ENCODE measurements at regions not wholly inside any gene's neighbourhood (a gene's known extent, or its start where the extent isn't known, plus 50 kb on each side); places are given as distances from the start of the nearest gene placed in this dataset.

DNA sequence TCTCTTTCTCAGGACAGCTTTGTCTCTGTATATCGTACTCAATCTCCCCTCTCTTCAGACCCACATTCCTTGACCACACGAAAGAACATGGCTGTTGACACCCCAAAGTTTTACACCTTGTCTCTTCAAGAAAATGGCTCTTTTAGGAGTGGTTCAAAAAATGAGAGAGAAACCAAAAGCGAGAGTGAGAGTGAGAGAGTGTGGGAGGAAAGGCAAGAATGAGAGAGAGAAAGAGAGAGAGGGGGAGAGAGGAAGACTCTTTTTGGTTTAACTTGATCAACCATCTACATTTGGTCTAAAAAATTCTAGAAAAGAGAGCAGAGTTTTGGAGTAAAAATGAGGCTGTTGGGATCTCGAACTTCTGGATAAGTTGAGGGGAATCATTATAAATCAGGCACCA is 581.8 kb upstream of the WWC1 start:
- Histone ChIP-seq H4K8ac (ENCODE audit: low read length) (no peak overlapping the region), H3K23ac (ENCODE audit: low read length in 2 of 2) (no peak overlapping the region), H4K91ac (ENCODE audit: low read length) (no peak overlapping the region), H3K4ac (ENCODE audit: low read depth in 1 of 2, low read length in 2 of 2) (no peak overlapping the region), H3K36me3 (ENCODE audit: control insufficient read depth in 1 of 2, insufficient read depth in 2 of 2, low read depth in 1 of 2, low read length in 2 of 2) (no peaks in the 10 kb centered on the region), H2BK15ac (ENCODE audit: low read depth, poor library complexity, severe bottlenecking) (no peak overlapping the region), H2AK5ac (ENCODE audit: low read length, severe bottlenecking) (no peak overlapping the region), H2BK5ac (ENCODE audit: low read depth, low read length, poor library complexity, severe bottlenecking) (no peak overlapping the region), H3K9me3 (ENCODE audit: control insufficient read depth, low read length) (no peaks in the 10 kb centered on the region), H2BK120ac (ENCODE audit: low read depth, low read length) (no peak overlapping the region), H2AFZ (ENCODE audit: low read depth, low read length) (no peak overlapping the region), H3K9ac (ENCODE audit: low read length) (no peak overlapping the region), H3K79me1 (replicated peaks; ENCODE audit: low read length, poor library complexity, severe bottlenecking) (no peaks in the 10 kb centered on the region), H3K4me1 (ENCODE audit: control insufficient read depth, insufficient read depth, low read depth, low read length) (peaks cover 3% of the 10 kb centered on the region), H3K18ac (ENCODE audit: low read depth in 1 of 2, low read length in 2 of 2) (no peak overlapping the region), H3K14ac (ENCODE audit: low read length in 2 of 2) (no peak overlapping the region), H3K4me2 (ENCODE audit: low read length, poor library complexity, severe bottlenecking) (no peak overlapping the region), H3K4me3 (ENCODE audit: insufficient read depth in 1 of 2, low read depth in 1 of 2, low read length in 2 of 2) (no peak overlapping the region), H3K27me3 (ENCODE audit: control insufficient read depth in 1 of 2, insufficient read depth in 1 of 2, low read length in 2 of 2) (no peaks in the 10 kb centered on the region), H2BK12ac (ENCODE audit: low read length in 2 of 2) (no peak overlapping the region), H3K27ac (ENCODE audit: low read length, poor library complexity, severe bottlenecking) (no peak overlapping the region)
- WGBS = 100% methylated on average over 2 of the region's 4 CpGs
- no peak for DNase-seq

DNA sequence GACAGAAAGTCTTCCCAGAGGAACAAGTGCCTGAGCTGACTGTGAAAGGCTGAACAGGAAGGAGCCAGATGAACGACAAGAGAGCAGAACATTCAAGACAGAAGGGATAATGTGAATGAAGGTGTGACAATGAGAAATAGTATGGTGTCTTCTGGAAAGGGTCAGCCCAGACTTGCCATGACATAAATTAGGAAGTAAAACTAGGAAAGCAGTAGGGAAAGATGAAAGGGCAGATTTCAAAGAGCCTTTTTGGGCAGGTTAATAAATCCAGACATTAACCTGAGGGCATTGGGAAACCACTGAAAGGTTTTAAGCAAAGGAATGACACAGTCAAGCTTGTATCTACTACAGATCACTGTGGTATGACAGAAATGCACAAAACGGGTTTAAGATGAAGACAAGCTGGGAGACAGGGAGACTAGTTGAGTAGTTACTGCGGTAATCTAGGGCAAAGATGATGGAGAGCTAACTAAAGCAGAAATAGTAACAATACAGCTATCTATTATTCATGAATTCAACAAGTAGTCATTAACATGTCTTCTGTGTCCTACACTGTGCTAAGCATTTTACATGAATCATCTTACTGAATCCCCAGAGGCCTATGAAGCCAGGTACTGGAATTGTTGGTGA is 580.9 kb upstream of the WWC1 start:
- no peak overlapping the region for H3K4me2 ChIP-seq (ENCODE audit: low read length, poor library complexity, severe bottlenecking)
- no peaks in the 10 kb centered on the region for H3K36me3 ChIP-seq (ENCODE audit: control insufficient read depth in 1 of 2, insufficient read depth in 2 of 2, low read depth in 1 of 2, low read length in 2 of 2)
- no peak for DNase-seq
- H2BK120ac ChIP-seq (ENCODE audit: low read depth, low read length) = no peak overlapping the region
- H4K8ac ChIP-seq (ENCODE audit: low read length) = no peak overlapping the region
- H2AK5ac ChIP-seq (ENCODE audit: low read length, severe bottlenecking) = no peak overlapping the region
- no peaks in the 10 kb centered on the region for H3K9me3 ChIP-seq (ENCODE audit: control insufficient read depth, low read length)
- H3K27me3 ChIP-seq (ENCODE audit: control insufficient read depth in 1 of 2, insufficient read depth in 1 of 2, low read length in 2 of 2) = no peaks in the 10 kb centered on the region
- 85% methylated on average over 1 of the region's 3 CpGs for WGBS
- H3K79me1 ChIP-seq (replicated peaks; ENCODE audit: low read length, poor library complexity, severe bottlenecking) = no peaks in the 10 kb centered on the region
- no peak overlapping the region for H3K14ac ChIP-seq (ENCODE audit: low read length in 2 of 2)
- no peak overlapping the region for H2BK5ac ChIP-seq (ENCODE audit: low read depth, low read length, poor library complexity, severe bottlenecking)
- no peak overlapping the region for H3K9ac ChIP-seq (ENCODE audit: low read length)
- no peak overlapping the region for H3K18ac ChIP-seq (ENCODE audit: low read depth in 1 of 2, low read length in 2 of 2)
- H3K4ac ChIP-seq (ENCODE audit: low read depth in 1 of 2, low read length in 2 of 2) = no peak overlapping the region
- H2BK15ac ChIP-seq (ENCODE audit: low read depth, poor library complexity, severe bottlenecking) = no peak overlapping the region
- no peak overlapping the region for H3K4me3 ChIP-seq (ENCODE audit: insufficient read depth in 1 of 2, low read depth in 1 of 2, low read length in 2 of 2)
- H2AFZ ChIP-seq (ENCODE audit: low read depth, low read length) = no peak overlapping the region
- peak overlapping the region; percentile 7 for H3K27ac ChIP-seq (ENCODE audit: low read length, poor library complexity, severe bottlenecking)
- H4K91ac ChIP-seq (ENCODE audit: low read length) = no peak overlapping the region
- H3K23ac ChIP-seq (ENCODE audit: low read length in 2 of 2) = no peak overlapping the region
- peak overlapping the region in 1 of 2 experiments; percentile 65 for H2BK12ac ChIP-seq (ENCODE audit: low read length in 2 of 2)
- H3K4me1 ChIP-seq (ENCODE audit: control insufficient read depth, insufficient read depth, low read depth, low read length) = peaks cover 3% of the 10 kb centered on the region

DNA sequence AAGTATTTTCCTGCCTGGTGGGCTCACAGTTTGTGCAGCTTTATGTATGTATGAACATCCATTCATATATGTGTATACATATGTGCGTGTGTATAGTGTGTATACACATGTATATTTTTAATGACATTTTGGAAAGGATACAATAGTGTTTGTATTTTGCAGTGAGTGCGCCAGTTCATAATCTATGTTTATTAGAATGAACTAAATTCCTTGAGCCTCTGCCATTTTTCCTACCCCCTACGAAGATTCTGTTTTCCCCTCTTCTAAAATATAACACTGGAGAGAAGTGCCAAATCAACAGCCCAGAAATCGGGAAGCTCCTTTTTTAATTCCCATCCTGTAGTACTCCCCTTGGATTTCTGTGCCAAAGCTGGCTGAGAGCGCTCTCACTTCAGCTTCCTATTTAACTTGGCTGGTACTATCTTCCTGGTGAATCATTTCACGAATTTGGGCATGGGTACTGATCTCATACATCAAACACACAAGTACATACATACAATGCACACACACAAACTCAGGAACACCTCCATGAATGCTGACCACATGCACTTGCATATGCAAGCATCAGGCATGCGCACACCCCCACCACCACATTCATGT is 578.4 kb upstream of the WWC1 start:
- Histone ChIP-seq H3K4me1 (ENCODE audit: control insufficient read depth, insufficient read depth, low read depth, low read length) (peaks cover 5% of the 10 kb centered on the region), H3K36me3 (ENCODE audit: control insufficient read depth in 1 of 2, insufficient read depth in 2 of 2, low read depth in 1 of 2, low read length in 2 of 2) (no peaks in the 10 kb centered on the region), H3K4ac (ENCODE audit: low read depth in 1 of 2, low read length in 2 of 2) (no peak overlapping the region), H2AFZ (ENCODE audit: low read depth, low read length) (no peak overlapping the region), H3K4me3 (ENCODE audit: insufficient read depth in 1 of 2, low read depth in 1 of 2, low read length in 2 of 2) (no peak overlapping the region), H3K4me2 (ENCODE audit: low read length, poor library complexity, severe bottlenecking) (no peak overlapping the region), H3K27me3 (ENCODE audit: control insufficient read depth in 1 of 2, insufficient read depth in 1 of 2, low read length in 2 of 2) (no peaks in the 10 kb centered on the region), H3K9me3 (ENCODE audit: control insufficient read depth, low read length) (no peaks in the 10 kb centered on the region), H2BK5ac (ENCODE audit: low read depth, low read length, poor library complexity, severe bottlenecking) (no peak overlapping the region), H3K27ac (ENCODE audit: low read length, poor library complexity, severe bottlenecking) (no peak overlapping the region), H4K8ac (ENCODE audit: low read length) (no peak overlapping the region), H3K23ac (ENCODE audit: low read length in 2 of 2) (no peak overlapping the region), H3K18ac (ENCODE audit: low read depth in 1 of 2, low read length in 2 of 2) (no peak overlapping the region), H2BK15ac (ENCODE audit: low read depth, poor library complexity, severe bottlenecking) (no peak overlapping the region), H4K91ac (ENCODE audit: low read length) (no peak overlapping the region), H2BK120ac (ENCODE audit: low read depth, low read length) (no peak overlapping the region), H3K9ac (ENCODE audit: low read length) (no peak overlapping the region), H2BK12ac (ENCODE audit: low read length in 2 of 2) (no peak overlapping the region), H3K14ac (ENCODE audit: low read length in 2 of 2) (no peak overlapping the region), H2AK5ac (ENCODE audit: low read length, severe bottlenecking) (no peak overlapping the region), H3K79me1 (replicated peaks; ENCODE audit: low read length, poor library complexity, severe bottlenecking) (no peaks in the 10 kb centered on the region)
- WGBS = 97% methylated on average over 6 of the region's 7 CpGs
- DNase-seq = no peak

DNA sequence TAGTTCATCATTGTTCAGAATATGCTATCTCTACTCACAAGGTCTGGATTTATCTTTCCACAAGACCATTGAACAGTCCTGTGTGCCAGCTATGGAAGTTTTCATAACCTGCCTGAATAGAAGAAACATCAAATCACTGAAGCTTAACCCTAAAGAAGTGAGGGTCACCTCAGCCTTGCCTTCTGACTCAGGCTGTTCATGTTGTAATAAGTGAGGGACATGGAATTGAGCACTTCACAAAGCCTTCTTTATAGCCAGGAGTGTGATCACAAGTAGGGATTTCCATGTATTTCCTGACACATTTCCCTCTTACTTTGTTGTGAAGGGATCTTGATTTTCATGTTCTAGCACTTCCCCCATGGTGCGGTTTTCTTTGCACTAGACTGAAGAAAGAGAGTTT is 577.5 kb upstream of the WWC1 start:
- H3K18ac ChIP-seq (ENCODE audit: low read depth in 1 of 2, low read length in 2 of 2) = no peak overlapping the region
- H3K27ac ChIP-seq (ENCODE audit: low read length, poor library complexity, severe bottlenecking) = no peak overlapping the region
- no peak overlapping the region for H4K8ac ChIP-seq (ENCODE audit: low read length)
- no peak overlapping the region for H2BK5ac ChIP-seq (ENCODE audit: low read depth, low read length, poor library complexity, severe bottlenecking)
- H3K27me3 ChIP-seq (ENCODE audit: control insufficient read depth in 1 of 2, insufficient read depth in 1 of 2, low read length in 2 of 2) = no peaks in the 10 kb centered on the region
- H3K14ac ChIP-seq (ENCODE audit: low read length in 2 of 2) = no peak overlapping the region
- H3K4me1 ChIP-seq (ENCODE audit: control insufficient read depth, insufficient read depth, low read depth, low read length) = peaks cover 5% of the 10 kb centered on the region
- H3K4me3 ChIP-seq (ENCODE audit: insufficient read depth in 1 of 2, low read depth in 1 of 2, low read length in 2 of 2) = no peak overlapping the region
- H4K91ac ChIP-seq (ENCODE audit: low read length) = no peak overlapping the region
- H2BK120ac ChIP-seq (ENCODE audit: low read depth, low read length) = no peak overlapping the region
- no peak overlapping the region for H3K4me2 ChIP-seq (ENCODE audit: low read length, poor library complexity, severe bottlenecking)
- H2AK5ac ChIP-seq (ENCODE audit: low read length, severe bottlenecking) = no peak overlapping the region
- H3K9ac ChIP-seq (ENCODE audit: low read length) = no peak overlapping the region
- no peak overlapping the region for H2AFZ ChIP-seq (ENCODE audit: low read depth, low read length)
- no peak for DNase-seq
- no peak overlapping the region for H2BK12ac ChIP-seq (ENCODE audit: low read length in 2 of 2)
- no peak overlapping the region for H3K23ac ChIP-seq (ENCODE audit: low read length in 2 of 2)
- no peak overlapping the region for H2BK15ac ChIP-seq (ENCODE audit: low read depth, poor library complexity, severe bottlenecking)
- 57% methylated on average over 1 of the region's 1 CpG for WGBS
- no peaks in the 10 kb centered on the region for H3K36me3 ChIP-seq (ENCODE audit: control insufficient read depth in 1 of 2, insufficient read depth in 2 of 2, low read depth in 1 of 2, low read length in 2 of 2)
- no peaks in the 10 kb centered on the region for H3K79me1 ChIP-seq (replicated peaks; ENCODE audit: low read length, poor library complexity, severe bottlenecking)
- no peaks in the 10 kb centered on the region for H3K9me3 ChIP-seq (ENCODE audit: control insufficient read depth, low read length)
- H3K4ac ChIP-seq (ENCODE audit: low read depth in 1 of 2, low read length in 2 of 2) = no peak overlapping the region
